Ovary (tissue), 1 donor: ENCODE measurements at regions not wholly inside any gene's neighbourhood (a gene's known extent, or its start where the extent isn't known, plus 50 kb on each side); places are given as distances from the start of the nearest gene placed in this dataset.

Experiments
- EP300 ChIP-seq: sonication (generic); formaldehyde crosslinking; IDR thresholded peaks from one replicate; pipeline ENCODE4 v1.6.1; 2017; ENCODE audit warnings: antibody characterized with exemption
- POLR2A ChIP-seq: fragments of 450-650 bp; IDR thresholded peaks from one replicate; pipeline ENCODE4 v1.6.1; 2017; ENCODE audit warnings: antibody characterized with exemption, mild to moderate bottlenecking, moderate library complexity

GRCh38 chr3:193928354-193929209, 207.4 kb upstream of the HES1 start:
- no peak for TF ChIP-seq EP300
- no peak for TF ChIP-seq POLR2A
